Progenitor cell of endocrine pancreas (in vitro differentiated cells): ENCODE measurements at regions not wholly inside any gene's neighbourhood (a gene's known extent, or its start where the extent isn't known, plus 50 kb on each side); places are given as distances from the start of the nearest gene placed in this dataset.

ENCODE experiments used
- DNase-seq: peaks from one replicate; pipeline ENCODE4 v3.0.0; 2021; ENCODE audit warnings: low spot score; ENCODE audit not compliant: unreplicated experiment
- H3K27ac Mint-ChIP-seq: 2 replicates; pipeline ENCODE4 v1.8.0; 2021; ENCODE audit warnings: mild to moderate bottlenecking, moderate library complexity, mixed read lengths
- H3K27me3 Mint-ChIP-seq: 2 replicates; pipeline ENCODE4 v1.8.0; 2021; ENCODE audit warnings: mixed read lengths
- H3K36me3 Mint-ChIP-seq: 2 replicates; pipeline ENCODE4 v1.8.0; 2022; ENCODE audit warnings: mixed read lengths; ENCODE audit not compliant: insufficient read depth
- H3K4me1 Mint-ChIP-seq: 2 replicates; pipeline ENCODE4 v1.8.0; 2021; ENCODE audit warnings: low read depth, mixed read lengths
- H3K4me3 Mint-ChIP-seq: 2 replicates; pipeline ENCODE4 v1.8.0; 2021; ENCODE audit warnings: low read depth, mild to moderate bottlenecking, moderate library complexity, mixed read lengths
- H3K9me3 Mint-ChIP-seq: 2 replicates; pipeline ENCODE4 v1.8.0; 2021; ENCODE audit warnings: low read depth, mixed read lengths
- TF ChIP-seq, protein P1 (sequence below): fragments of 200-600 bp; sonication (generic); IDR thresholded peaks from one replicate; pipeline ENCODE4 v1.5.0; 2021; ENCODE audit warnings: antibody characterized with exemption, mild to moderate bottlenecking; ENCODE audit not compliant: unreplicated experiment

DNA sequence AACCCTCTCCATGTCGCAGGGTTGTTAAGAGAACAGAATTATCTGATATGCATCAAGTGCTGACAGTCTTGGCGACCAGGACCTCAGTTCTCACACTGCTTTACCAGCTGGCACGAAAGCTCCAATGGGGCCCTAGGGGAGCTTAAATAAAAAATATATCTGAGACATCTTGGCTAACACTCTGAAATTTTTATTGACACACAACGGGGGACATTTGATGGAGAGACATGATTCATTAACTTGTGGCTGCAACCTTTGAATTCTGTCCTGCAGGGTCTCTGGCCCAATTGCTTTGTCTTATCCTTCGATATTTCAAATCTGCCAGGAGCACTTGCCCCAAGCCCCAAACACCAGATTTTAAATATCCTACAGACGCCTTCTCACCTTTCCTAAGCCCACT, 567.0 kb downstream of the AJAP1 start:
- H3K36me3 Mint-ChIP-seq: no peaks in the 10 kb centered on the region
- peaks cover 24% of the 10 kb centered on the region for H3K27me3 Mint-ChIP-seq
- DNase-seq: no peak
- no peaks in the 10 kb centered on the region for H3K9me3 Mint-ChIP-seq
- H3K4me3 Mint-ChIP-seq: no peak overlapping the region
- H3K4me1 Mint-ChIP-seq: peaks cover 10% of the 10 kb centered on the region
- TF ChIP-seq, protein P1, sequence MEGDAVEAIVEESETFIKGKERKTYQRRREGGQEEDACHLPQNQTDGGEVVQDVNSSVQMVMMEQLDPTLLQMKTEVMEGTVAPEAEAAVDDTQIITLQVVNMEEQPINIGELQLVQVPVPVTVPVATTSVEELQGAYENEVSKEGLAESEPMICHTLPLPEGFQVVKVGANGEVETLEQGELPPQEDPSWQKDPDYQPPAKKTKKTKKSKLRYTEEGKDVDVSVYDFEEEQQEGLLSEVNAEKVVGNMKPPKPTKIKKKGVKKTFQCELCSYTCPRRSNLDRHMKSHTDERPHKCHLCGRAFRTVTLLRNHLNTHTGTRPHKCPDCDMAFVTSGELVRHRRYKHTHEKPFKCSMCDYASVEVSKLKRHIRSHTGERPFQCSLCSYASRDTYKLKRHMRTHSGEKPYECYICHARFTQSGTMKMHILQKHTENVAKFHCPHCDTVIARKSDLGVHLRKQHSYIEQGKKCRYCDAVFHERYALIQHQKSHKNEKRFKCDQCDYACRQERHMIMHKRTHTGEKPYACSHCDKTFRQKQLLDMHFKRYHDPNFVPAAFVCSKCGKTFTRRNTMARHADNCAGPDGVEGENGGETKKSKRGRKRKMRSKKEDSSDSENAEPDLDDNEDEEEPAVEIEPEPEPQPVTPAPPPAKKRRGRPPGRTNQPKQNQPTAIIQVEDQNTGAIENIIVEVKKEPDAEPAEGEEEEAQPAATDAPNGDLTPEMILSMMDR: no peak
- no peak overlapping the region for H3K27ac Mint-ChIP-seq

DNA sequence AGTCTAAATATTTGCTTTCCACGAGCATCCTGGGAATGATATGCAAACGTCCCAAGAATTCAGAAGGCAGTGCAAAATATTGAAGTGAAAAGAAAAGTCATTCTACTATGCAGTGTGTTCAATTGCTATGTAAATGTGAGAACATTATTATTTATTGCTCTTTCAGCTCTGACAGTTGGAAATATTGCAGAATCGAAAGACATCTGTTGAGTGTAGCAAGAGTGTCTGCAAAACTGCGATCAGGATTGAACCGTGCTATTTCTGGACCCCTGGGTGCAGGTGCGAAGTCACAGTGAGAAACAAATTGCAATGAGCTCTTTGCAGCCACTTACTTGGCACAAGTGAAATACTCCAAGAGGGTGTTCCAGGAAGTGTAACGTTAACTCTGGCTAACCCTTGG, 566.4 kb downstream of the AJAP1 start:
- H3K4me3 Mint-ChIP-seq: no peak overlapping the region
- H3K27ac Mint-ChIP-seq: no peak overlapping the region
- peaks cover 8% of the 10 kb centered on the region for H3K4me1 Mint-ChIP-seq
- TF ChIP-seq, protein P1: no peak
- H3K9me3 Mint-ChIP-seq: no peaks in the 10 kb centered on the region
- H3K36me3 Mint-ChIP-seq: no peaks in the 10 kb centered on the region
- peaks cover 21% of the 10 kb centered on the region for H3K27me3 Mint-ChIP-seq
- no peak for DNase-seq

DNA sequence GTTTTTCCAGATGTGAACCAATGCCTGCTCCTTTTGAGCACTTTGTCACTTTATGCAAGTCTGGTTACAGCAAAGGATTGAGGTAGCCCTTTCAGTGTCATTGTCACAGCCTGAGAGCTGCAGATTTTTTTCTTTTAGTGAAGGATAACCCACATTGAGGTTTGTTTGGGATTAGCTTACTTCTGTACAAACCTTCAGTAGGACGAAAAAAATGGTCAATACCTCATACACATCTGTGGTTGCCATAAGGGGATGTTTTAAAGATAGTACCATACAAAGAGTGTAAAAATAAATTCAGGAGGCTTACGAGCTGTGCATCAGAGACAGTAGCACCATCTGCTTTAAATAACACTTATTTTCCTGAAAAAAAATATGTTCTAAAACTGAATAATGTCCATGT, 566.0 kb downstream of the AJAP1 start:
- Mint-ChIP-seq H3K27ac (no peak overlapping the region), H3K36me3 (no peaks in the 10 kb centered on the region), H3K9me3 (no peaks in the 10 kb centered on the region), H3K4me3 (no peak overlapping the region), H3K27me3 (peaks cover 18% of the 10 kb centered on the region), H3K4me1 (peaks cover 6% of the 10 kb centered on the region)
- TF ChIP-seq, protein P1: no peak
- no peak for DNase-seq

DNA sequence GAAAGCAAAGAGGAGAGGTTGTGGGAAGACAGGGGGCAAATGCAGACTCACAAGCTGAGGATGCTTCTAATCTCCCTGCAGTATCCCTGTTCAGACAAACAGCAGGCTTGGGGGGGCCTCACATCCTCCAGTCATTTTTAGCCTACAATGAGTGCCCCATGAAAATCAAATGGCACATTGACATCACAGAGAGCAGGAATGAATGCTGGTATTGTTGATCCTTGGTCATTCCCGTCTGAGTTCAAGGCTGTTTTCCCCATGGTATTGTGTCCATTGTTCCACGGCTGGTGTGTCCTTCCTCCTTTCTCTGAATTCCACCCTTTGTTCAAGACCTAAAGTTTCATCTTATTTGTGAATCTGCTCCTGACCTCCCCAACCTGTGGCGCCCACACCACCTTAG, 545.6 kb downstream of the AJAP1 start:
- peaks cover 9% of the 10 kb centered on the region for H3K27me3 Mint-ChIP-seq
- no peak overlapping the region for H3K4me3 Mint-ChIP-seq
- H3K9me3 Mint-ChIP-seq: no peaks in the 10 kb centered on the region
- TF ChIP-seq, protein P1: no peak
- no peak overlapping the region for H3K27ac Mint-ChIP-seq
- H3K4me1 Mint-ChIP-seq: no peaks in the 10 kb centered on the region
- DNase-seq: no peak
- no peaks in the 10 kb centered on the region for H3K36me3 Mint-ChIP-seq

DNA sequence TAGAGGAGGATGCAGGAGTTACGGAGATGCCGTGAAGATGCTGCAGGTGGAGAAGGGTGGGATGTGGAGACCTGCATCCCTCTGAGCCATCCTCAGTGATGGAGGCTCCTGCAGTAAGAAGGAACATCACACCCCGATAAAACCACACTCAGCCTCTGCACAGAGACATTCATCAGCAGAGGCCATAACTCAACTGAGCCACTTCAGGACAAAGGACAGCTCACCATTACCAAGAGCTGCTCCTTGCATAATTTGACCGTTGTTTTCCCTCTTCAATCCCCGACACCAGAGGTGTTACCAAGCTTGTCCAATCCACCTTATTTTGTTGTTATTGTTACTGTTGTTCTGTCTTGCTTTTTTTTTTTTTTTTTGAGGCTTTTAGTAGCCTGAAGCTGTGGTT, 543.9 kb downstream of the AJAP1 start:
- no peaks in the 10 kb centered on the region for H3K36me3 Mint-ChIP-seq
- H3K4me1 Mint-ChIP-seq: no peaks in the 10 kb centered on the region
- no peaks in the 10 kb centered on the region for H3K9me3 Mint-ChIP-seq

More for the DNA sequence above, 543.9 kb downstream of the AJAP1 start:
- Mint-ChIP-seq H3K27ac (no peak overlapping the region), H3K4me3 (no peak overlapping the region), H3K27me3 (peaks cover 9% of the 10 kb centered on the region)
- no peak for DNase-seq
- TF ChIP-seq, protein P1: no peak
